SK-N-SH (cell line): ENCODE measurements at regions not wholly inside any gene's neighbourhood (a gene's known extent, or its start where the extent isn't known, plus 50 kb on each side); places are given as distances from the start of the nearest gene placed in this dataset.

Source experiments
- POLR2AphosphoS5 ChIP-seq: IDR thresholded peaks from 2 replicates; pipeline ENCODE4 v1.6.1; 2012; ENCODE audit warnings: low read depth, low read length
- TF ChIP-seq, protein P1 (sequence below): fragments of 200-600 bp; sonication (generic); IDR thresholded peaks from 2 replicates; pipeline ENCODE4 v1.6.1; 2017; ENCODE audit warnings: antibody characterized with exemption, mild to moderate bottlenecking, moderate library complexity

GRCh38 chr14:24712374-24712773 lies 78.4 kb upstream of the GZMB start:
- TF ChIP-seq, protein P1, sequence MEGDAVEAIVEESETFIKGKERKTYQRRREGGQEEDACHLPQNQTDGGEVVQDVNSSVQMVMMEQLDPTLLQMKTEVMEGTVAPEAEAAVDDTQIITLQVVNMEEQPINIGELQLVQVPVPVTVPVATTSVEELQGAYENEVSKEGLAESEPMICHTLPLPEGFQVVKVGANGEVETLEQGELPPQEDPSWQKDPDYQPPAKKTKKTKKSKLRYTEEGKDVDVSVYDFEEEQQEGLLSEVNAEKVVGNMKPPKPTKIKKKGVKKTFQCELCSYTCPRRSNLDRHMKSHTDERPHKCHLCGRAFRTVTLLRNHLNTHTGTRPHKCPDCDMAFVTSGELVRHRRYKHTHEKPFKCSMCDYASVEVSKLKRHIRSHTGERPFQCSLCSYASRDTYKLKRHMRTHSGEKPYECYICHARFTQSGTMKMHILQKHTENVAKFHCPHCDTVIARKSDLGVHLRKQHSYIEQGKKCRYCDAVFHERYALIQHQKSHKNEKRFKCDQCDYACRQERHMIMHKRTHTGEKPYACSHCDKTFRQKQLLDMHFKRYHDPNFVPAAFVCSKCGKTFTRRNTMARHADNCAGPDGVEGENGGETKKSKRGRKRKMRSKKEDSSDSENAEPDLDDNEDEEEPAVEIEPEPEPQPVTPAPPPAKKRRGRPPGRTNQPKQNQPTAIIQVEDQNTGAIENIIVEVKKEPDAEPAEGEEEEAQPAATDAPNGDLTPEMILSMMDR, result no peak
- TF ChIP-seq POLR2AphosphoS5, result no peak
